Activated T-cell treated with anti-CD3 and anti-CD28 coated beads, Interleukin-2, amount 50 U/mL, for 72 hours (primary cell): ENCODE measurements at regions not wholly inside any gene's neighbourhood (a gene's known extent, or its start where the extent isn't known, plus 50 kb on each side); places are given as distances from the start of the nearest gene placed in this dataset.
"Not testable (repeated sequence)": the region's sequence is repeated elsewhere in the genome, so short reads cannot be mapped to it uniquely, and the experiment has no call there.

Source experiments
- ATAC-seq, 2 donors: fragments of 150-1000 bp; cut with Tn5 transposase; replicated peaks in 1 of 2; 2 replicates each; pipeline ENCODE4 v1.10.0; 2021; ENCODE audit warnings: moderate library complexity in 2 of 2, mild to moderate bottlenecking in 1 of 2
- DNase-seq, 2 donors: peaks; one replicate each; pipeline ENCODE4 v3.0.0; 2021 to 2022; ENCODE audit warnings: mixed read lengths in 1 of 2
- H3K27ac Mint-ChIP-seq: one replicate; pipeline ENCODE4 v1.8.0; 2022; ENCODE audit warnings: mild to moderate bottlenecking, moderate library complexity, mixed read lengths
- H3K27me3 Mint-ChIP-seq: one replicate; pipeline ENCODE4 v1.8.0; 2022; ENCODE audit warnings: low read depth, mixed read lengths
- H3K36me3 Mint-ChIP-seq, 2 donors: one replicate each; pipeline ENCODE4 v1.8.0; 2022; ENCODE audit warnings: mixed read lengths in 2 of 2, mild to moderate bottlenecking in 1 of 2; ENCODE audit not compliant: insufficient read depth in 2 of 2
- H3K4me1 Mint-ChIP-seq: one replicate; pipeline ENCODE4 v1.8.0; 2022; ENCODE audit warnings: low read depth, mixed read lengths
- H3K4me3 Mint-ChIP-seq, 2 donors: one replicate each; pipeline ENCODE4 v1.8.0; 2022; ENCODE audit warnings: mild to moderate bottlenecking in 2 of 2, mixed read lengths in 2 of 2, moderate library complexity in 2 of 2
- H3K9me3 Mint-ChIP-seq, 2 donors: one replicate each; pipeline ENCODE4 v1.8.0; 2022; ENCODE audit warnings: mixed read lengths in 2 of 2

DNA sequence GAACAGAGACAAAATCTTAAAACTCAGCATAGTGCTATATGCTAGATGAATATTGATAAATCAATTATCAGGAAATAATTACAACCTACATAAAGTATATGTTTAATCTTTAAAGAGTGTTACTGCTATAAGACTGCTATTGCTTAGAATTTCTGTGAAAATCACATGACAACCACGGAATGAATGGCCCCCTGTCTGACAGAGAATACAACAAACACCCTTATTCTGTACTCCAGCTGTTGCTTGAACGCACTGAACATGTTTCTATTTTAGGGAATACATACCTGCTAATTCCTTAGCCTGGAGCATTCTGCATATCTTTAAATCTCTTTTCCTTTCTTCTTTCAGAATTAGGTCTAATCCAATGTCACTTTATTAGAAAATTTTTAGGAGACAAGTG lies 452.4 kb upstream of the PHF14 start:
- no peaks in the 10 kb centered on the region for H3K36me3 Mint-ChIP-seq
- no peaks in the 10 kb centered on the region for H3K27me3 Mint-ChIP-seq
- no peaks in the 10 kb centered on the region for H3K9me3 Mint-ChIP-seq
- no peak overlapping the region for H3K4me3 Mint-ChIP-seq
- ATAC-seq (no peak), DNase-seq (no peak)
- H3K4me1 Mint-ChIP-seq: no peaks in the 10 kb centered on the region
- H3K27ac Mint-ChIP-seq: no peak overlapping the region

DNA sequence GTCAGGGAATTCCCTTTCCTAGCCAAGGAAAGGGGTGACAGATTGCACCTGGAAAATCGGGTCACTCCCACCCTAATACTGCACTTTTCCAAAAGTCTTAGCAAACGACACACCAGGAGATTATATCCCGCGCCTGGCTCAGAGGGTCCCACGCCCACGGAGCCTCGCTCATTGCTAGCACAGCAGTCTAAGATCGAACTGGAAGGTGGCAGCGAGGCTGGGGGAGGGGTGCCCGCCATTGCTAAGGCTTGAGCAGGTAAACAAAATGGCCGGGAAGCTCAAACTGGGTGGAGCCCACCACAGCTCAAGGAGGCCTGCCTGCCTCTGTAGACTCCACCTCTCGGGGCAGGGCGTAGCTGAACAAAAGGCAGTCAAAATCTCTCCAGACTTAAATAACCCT lies 440.2 kb upstream of the PHF14 start:
- not testable (repeated sequence) for H3K27ac Mint-ChIP-seq, H3K9me3 Mint-ChIP-seq, H3K4me1 Mint-ChIP-seq, H3K27me3 Mint-ChIP-seq, H3K36me3 Mint-ChIP-seq, DNase-seq, ATAC-seq, H3K4me3 Mint-ChIP-seq

DNA sequence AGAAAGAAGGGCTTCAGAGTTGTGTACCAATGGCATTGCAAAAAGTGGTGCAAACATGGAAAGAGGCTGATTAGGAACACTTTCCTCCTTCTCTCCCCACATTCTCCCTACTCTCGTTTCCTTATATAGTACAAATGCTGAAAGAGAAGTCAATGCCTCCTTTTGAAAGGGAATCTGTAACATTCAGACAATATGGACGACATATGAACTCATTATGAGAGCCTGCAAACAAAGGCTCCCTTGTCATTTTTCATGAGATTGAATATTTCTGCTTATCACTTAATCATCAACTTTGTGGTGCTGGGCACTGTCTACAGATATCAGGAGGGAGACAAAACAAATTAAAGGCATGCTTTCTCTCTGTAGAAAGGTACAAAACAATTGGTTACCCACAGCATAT lies 437.1 kb upstream of the PHF14 start:
- peaks cover 0 to 2% of the 10 kb centered on the region in 2 donors for H3K9me3 Mint-ChIP-seq
- H3K36me3 Mint-ChIP-seq: peaks cover 0 to 1% of the 10 kb centered on the region in 2 donors
- ATAC-seq: no peak

DNA sequence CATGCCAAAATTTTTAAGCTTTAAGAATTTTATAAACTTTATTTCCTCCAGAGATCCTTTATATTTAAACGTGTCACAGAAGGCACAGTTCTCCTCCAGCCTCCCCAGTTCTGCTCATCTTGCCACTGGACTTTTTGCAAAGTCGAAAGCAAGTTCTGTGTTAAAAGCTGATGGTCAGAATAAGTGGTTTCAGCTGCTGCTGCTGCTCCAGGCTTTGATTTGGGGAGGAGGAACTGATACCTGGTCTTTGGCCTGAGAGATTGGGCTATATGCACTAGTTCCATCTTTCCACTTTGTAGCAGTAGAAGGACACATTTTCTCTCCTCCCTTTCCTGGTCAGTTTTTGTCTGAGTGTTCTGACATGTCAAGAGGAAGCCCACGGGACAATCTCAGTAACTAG lies 435.9 kb upstream of the PHF14 start:
- DNase-seq (no peak), ATAC-seq (no peak)
- Mint-ChIP-seq H3K9me3 (peaks cover 0 to 2% of the 10 kb centered on the region in 2 donors), H3K4me3 (no peak overlapping the region), H3K4me1 (no peaks in the 10 kb centered on the region), H3K36me3 (peaks cover 0 to 1% of the 10 kb centered on the region in 2 donors), H3K27ac (no peak overlapping the region), H3K27me3 (no peaks in the 10 kb centered on the region)

More for the DNA sequence above, 437.1 kb upstream of the PHF14 start:
- Mint-ChIP-seq H3K4me1 (no peaks in the 10 kb centered on the region), H3K27me3 (no peaks in the 10 kb centered on the region), H3K4me3 (no peak overlapping the region), H3K27ac (no peak overlapping the region)
- DNase-seq: no peak

DNA sequence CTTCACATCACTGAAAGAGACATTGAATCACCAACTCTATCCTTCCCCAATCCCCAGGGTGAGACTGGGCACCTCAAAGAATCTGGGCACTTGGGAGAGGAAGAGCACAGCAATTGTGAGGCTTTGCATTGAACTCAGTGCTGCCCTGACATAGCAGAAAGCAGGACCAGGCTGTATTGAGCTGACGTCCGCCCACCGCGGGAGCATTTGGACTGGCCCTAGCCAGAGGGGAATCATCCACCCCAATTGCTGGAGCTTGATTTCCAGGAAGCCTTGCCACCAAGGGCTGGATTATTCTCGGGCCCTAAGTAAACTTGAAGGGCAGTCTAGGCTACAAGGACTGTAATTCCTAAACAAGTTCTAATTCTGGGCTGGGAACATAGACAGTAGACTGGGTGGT lies 416.3 kb upstream of the PHF14 start:
- H3K9me3 Mint-ChIP-seq: no peaks in the 10 kb centered on the region
- H3K36me3 Mint-ChIP-seq: no peaks in the 10 kb centered on the region
- no peaks in the 10 kb centered on the region for H3K27me3 Mint-ChIP-seq
- ATAC-seq (no peak), DNase-seq (no peak)
- no peaks in the 10 kb centered on the region for H3K4me1 Mint-ChIP-seq
- H3K27ac Mint-ChIP-seq: no peak overlapping the region
- no peak overlapping the region for H3K4me3 Mint-ChIP-seq

DNA sequence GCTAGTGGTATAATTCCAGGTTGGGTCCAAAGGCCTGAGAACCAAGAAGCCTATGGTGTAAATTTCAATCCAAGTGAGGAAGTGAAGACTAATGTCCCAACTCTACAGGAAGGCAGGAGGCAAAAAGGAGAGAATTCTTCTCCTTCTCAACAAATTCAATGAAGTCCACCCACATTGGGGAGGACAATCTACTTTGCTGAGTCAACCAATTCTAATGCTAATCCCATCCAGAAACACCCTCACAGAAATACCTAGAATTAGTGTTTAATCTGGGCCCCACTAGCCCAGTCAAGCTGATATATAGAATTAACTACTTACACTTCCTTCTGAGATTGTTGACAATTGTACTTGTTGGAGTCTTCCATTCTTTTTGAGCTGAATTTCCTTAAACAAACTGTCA lies 413.2 kb upstream of the PHF14 start:
- Mint-ChIP-seq H3K4me1 (no peaks in the 10 kb centered on the region), H3K27ac (no peak overlapping the region), H3K9me3 (peaks cover 0 to 3% of the 10 kb centered on the region in 2 donors)

DNA sequence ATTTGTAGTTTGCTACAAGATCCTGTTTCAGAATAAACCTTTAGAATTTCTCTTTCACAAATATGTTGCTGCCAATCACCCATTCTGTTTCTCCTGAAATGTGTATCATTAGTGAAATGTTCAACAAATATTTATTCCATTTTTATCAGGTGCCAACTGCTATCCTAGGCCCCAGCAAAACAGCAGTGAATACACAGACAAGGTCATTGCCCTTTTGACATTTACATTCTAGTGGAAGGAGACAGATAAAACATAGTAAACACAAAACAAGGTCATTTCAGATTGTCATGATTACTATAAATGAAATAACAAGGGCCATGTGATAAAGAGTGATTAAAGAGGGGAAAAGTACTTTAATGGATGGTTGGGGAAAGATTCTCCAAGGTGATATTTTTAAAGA lies 404.8 kb upstream of the PHF14 start:
- H3K36me3 Mint-ChIP-seq: no peaks in the 10 kb centered on the region
- H3K4me3 Mint-ChIP-seq: no peak overlapping the region
- H3K27me3 Mint-ChIP-seq: no peaks in the 10 kb centered on the region
- H3K4me1 Mint-ChIP-seq: no peaks in the 10 kb centered on the region
- DNase-seq (no peak), ATAC-seq (no peak)
- H3K9me3 Mint-ChIP-seq: peaks cover 0 to 3% of the 10 kb centered on the region in 2 donors
- no peak overlapping the region for H3K27ac Mint-ChIP-seq

More for the DNA sequence above, 413.2 kb upstream of the PHF14 start:
- no peaks in the 10 kb centered on the region for H3K36me3 Mint-ChIP-seq
- ATAC-seq (no peak), DNase-seq (no peak)
- H3K27me3 Mint-ChIP-seq: no peaks in the 10 kb centered on the region
- H3K4me3 Mint-ChIP-seq: no peak overlapping the region

DNA sequence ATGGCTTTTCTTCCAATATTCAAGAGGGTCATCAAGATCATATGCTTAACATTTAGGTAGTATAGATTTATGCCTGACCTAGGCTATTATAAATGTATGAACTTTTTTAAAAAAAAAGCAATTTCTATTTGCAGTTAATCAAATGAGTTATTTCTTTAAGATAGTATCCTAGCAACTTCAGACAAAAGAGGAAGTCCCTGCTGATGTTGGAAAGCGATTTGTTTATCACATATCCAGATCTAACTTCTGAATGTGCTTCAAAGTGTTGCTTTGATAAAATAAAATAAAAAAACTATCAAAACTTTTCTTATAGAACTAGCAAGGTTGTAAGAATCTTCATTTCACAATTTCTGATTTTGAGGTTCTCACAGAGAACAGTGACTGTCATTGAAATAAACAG lies 401.9 kb upstream of the PHF14 start:
- H3K4me1 Mint-ChIP-seq: no peaks in the 10 kb centered on the region
- no peak overlapping the region for H3K27ac Mint-ChIP-seq
- no peak for ATAC-seq
- H3K9me3 Mint-ChIP-seq: no peaks in the 10 kb centered on the region
- DNase-seq: no peak
- no peaks in the 10 kb centered on the region for H3K27me3 Mint-ChIP-seq
- no peak overlapping the region for H3K4me3 Mint-ChIP-seq
- H3K36me3 Mint-ChIP-seq: no peaks in the 10 kb centered on the region

DNA sequence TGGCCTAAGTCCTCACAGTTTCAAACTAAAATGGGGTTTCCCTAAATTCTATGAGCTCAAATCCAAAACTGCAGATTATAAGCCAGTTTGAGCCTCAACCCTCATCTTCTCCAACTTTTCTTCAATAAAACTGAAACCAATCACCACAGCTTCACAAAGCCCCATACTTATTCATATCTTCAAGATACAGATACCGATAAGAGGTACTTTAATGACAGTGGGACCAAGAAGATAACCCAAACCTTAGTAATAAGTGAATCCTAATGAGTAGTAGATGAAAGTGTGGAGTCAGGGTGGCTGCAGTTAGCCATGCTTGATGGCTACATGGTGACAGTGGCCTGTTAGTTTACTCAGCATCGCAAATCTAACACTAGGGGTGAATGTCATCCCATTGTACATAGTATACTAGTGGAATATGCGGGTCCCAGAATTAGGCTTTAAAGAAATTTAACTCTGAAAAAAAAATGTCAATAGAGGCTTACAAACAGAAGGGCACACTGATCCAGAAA lies 395.8 kb upstream of the PHF14 start:
- H3K27ac Mint-ChIP-seq: no peak overlapping the region
- ATAC-seq (no peak), DNase-seq (no peak)
- no peaks in the 10 kb centered on the region for H3K36me3 Mint-ChIP-seq
- no peaks in the 10 kb centered on the region for H3K9me3 Mint-ChIP-seq
- no peak overlapping the region for H3K4me3 Mint-ChIP-seq
- H3K27me3 Mint-ChIP-seq: no peaks in the 10 kb centered on the region
- no peaks in the 10 kb centered on the region for H3K4me1 Mint-ChIP-seq

DNA sequence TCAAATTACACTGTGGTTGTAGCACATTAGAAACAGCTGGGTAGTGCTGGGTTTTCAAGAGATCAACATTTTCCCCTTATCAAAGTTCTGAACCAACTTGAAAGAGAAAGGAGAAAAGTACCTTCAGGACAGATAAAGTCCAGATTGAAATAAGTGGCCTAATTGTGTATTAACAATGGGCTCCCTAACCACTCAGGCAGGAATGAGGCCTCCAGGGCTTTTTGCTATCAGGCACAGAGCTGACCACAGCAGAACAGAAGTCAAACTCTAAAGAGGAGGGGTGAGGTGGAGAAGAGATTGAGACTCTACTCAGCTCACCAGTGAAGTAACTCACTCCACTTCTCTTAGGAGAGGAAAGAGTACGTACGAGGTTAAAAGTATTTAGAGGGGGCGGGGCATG lies 394.1 kb upstream of the PHF14 start:
- Mint-ChIP-seq H3K4me1 (no peaks in the 10 kb centered on the region), H3K27me3 (no peaks in the 10 kb centered on the region), H3K27ac (no peak overlapping the region), H3K36me3 (no peaks in the 10 kb centered on the region), H3K9me3 (no peaks in the 10 kb centered on the region), H3K4me3 (no peak overlapping the region)
- ATAC-seq (no peak), DNase-seq (no peak)

DNA sequence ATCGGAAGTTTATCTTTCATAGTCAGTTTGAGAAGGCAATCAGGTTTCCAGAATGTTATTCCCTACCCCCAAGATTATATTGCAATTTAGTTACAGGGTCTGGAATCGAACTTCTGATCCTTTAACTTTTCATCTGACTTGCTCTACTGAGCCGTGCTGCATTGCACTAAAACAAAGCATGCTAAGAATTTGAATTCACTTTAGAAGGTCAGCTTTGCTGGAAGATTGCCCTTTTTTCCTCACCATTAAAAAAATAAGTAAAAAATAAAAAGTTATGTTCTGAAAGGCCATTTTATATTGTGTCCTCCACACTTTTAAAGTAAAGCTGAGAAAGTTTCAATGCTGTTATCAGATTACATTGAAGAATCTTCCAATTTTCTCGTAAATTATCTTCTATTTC lies 388.8 kb upstream of the PHF14 start:
- no peaks in the 10 kb centered on the region for H3K4me1 Mint-ChIP-seq
- H3K9me3 Mint-ChIP-seq: no peaks in the 10 kb centered on the region
- no peak for DNase-seq
- H3K27me3 Mint-ChIP-seq: no peaks in the 10 kb centered on the region
- no peak for ATAC-seq
- H3K27ac Mint-ChIP-seq: no peak overlapping the region
- H3K36me3 Mint-ChIP-seq: no peaks in the 10 kb centered on the region
- H3K4me3 Mint-ChIP-seq: no peak overlapping the region

DNA sequence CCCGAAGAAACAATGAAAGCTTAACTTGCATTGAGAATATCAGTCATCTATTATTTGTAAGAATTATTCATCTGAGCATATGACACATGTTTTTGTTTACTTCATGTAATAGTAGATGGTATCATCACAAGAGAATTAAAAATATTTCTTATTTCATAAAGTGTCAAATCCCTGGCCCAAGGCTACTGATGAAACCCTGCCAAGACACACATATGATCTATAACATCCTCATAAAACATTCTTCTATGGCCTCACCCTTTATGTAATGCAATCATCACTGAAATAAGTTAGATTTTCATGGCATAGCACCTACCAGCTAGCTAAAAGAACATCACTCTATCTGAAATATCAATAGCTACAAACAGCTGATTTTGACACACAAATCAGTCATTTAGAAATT lies 385.6 kb upstream of the PHF14 start:
- H3K4me3 Mint-ChIP-seq: no peak overlapping the region
- no peak for ATAC-seq
- no peaks in the 10 kb centered on the region for H3K27me3 Mint-ChIP-seq
- DNase-seq: no peak
- no peaks in the 10 kb centered on the region for H3K4me1 Mint-ChIP-seq
- H3K9me3 Mint-ChIP-seq: no peaks in the 10 kb centered on the region
- H3K36me3 Mint-ChIP-seq: no peaks in the 10 kb centered on the region
- H3K27ac Mint-ChIP-seq: no peak overlapping the region

DNA sequence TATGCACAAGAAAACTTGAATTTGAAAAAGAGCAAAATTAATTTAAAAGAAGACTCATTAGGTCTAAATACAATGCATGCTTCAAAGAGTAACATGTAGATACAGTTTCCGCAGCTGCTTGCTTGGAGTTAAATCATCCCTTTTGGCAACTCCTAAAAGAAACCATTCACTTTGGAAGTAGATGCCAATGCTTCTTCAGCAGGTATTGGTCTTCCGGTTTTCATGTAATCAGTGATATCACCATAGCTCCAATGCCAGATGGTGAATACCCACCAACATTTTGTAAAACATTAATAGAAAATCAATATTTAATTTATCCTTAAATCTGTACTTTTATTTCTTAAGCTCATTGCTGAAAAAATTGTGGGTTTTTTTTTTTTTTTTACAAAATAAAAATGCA lies 381.1 kb upstream of the PHF14 start:
- Mint-ChIP-seq H3K27me3 (no peaks in the 10 kb centered on the region), H3K4me1 (no peaks in the 10 kb centered on the region), H3K9me3 (no peaks in the 10 kb centered on the region), H3K4me3 (no peak overlapping the region), H3K36me3 (no peaks in the 10 kb centered on the region), H3K27ac (no peak overlapping the region)
- ATAC-seq: no peak
- no peak for DNase-seq

DNA sequence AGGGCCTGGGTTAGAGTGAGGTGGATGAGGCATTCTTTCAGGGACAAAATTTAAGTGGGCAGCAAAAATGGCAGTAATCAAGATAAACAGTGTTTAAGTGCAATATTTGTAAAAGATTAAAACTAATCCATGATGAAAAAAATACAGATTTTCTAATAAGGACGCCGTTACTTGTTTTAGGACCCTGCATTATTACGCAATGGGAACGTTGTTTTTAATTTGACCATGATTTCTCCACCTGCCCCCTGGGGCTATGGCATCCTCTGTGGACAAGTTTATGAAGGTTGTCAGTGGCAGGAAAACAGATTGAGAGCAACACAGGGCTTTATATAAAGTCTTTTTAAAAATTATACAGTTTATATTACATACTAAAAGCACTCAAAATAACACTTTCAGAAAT lies 380.6 kb upstream of the PHF14 start:
- Mint-ChIP-seq H3K4me3 (no peak overlapping the region), H3K36me3 (no peaks in the 10 kb centered on the region), H3K27me3 (no peaks in the 10 kb centered on the region), H3K27ac (no peak overlapping the region), H3K4me1 (no peaks in the 10 kb centered on the region), H3K9me3 (no peaks in the 10 kb centered on the region)
- no peak for ATAC-seq
- DNase-seq: no peak
